Stimulated activated CD4-positive, alpha-beta T cell treated with anti-CD3 and anti-CD28 coated beads, Interleukin-2, amount 100 ng/mL, for 24 hours (primary cell): ENCODE measurements at regions not wholly inside any gene's neighbourhood (a gene's known extent, or its start where the extent isn't known, plus 50 kb on each side); places are given as distances from the start of the nearest gene placed in this dataset.

ENCODE experiments used
- DNase-seq, 2 donors: peaks; one replicate each; pipeline ENCODE4 v3.0.0-alpha.2; 2020

- DNase-seq = no peak
These were observed 408.0 kb downstream of the TBL1XR1 start for GRCh38 chr3:176789281-176789705.

GRCh38 chr3:176787506-176787905 is 409.8 kb downstream of the TBL1XR1 start:
- no peak for DNase-seq

- no peak for DNase-seq
These were observed 412.1 kb downstream of the TBL1XR1 start for GRCh38 chr3:176785171-176785570.

- no peak for DNase-seq
These were observed 416.5 kb downstream of the TBL1XR1 start for GRCh38 chr3:176780766-176781165.

GRCh38 chr3:176776622-176777175 is 420.6 kb downstream of the TBL1XR1 start:
- DNase-seq = no peak

- no peak for DNase-seq
These were observed 427.6 kb downstream of the TBL1XR1 start for GRCh38 chr3:176769547-176770190.

GRCh38 chr3:176767385-176767784 is 429.9 kb downstream of the TBL1XR1 start:
- DNase-seq = no peak

- no peak for DNase-seq
These were observed 430.4 kb downstream of the TBL1XR1 start for GRCh38 chr3:176766862-176767261.

GRCh38 chr3:176765382-176765900 is 431.8 kb downstream of the TBL1XR1 start:
- no peak for DNase-seq

GRCh38 chr3:176759815-176760506 is 437.3 kb downstream of the TBL1XR1 start:
- DNase-seq = no peak

GRCh38 chr3:176757429-176757828 is 439.9 kb downstream of the TBL1XR1 start:
- no peak for DNase-seq

- DNase-seq = no peak
These were observed 441.3 kb downstream of the TBL1XR1 start for GRCh38 chr3:176755977-176756376.

- no peak for DNase-seq
These were observed 441.7 kb downstream of the TBL1XR1 start for GRCh38 chr3:176755552-176755951.

GRCh38 chr3:176741664-176742047 is 455.6 kb downstream of the TBL1XR1 start:
- no peak for DNase-seq

- no peak for DNase-seq
These were observed 456.2 kb downstream of the TBL1XR1 start for GRCh38 chr3:176740906-176741663.

GRCh38 chr3:176739159-176739558 is 458.1 kb downstream of the TBL1XR1 start:
- DNase-seq = no peak

- DNase-seq = no peak
These were observed 459.7 kb downstream of the TBL1XR1 start for GRCh38 chr3:176737480-176738110.

GRCh38 chr3:176734146-176734545 is 463.1 kb downstream of the TBL1XR1 start:
- DNase-seq = no peak

- no peak for DNase-seq
These were observed 472.9 kb downstream of the TBL1XR1 start for GRCh38 chr3:176724394-176724759.

- no peak for DNase-seq
These were observed 473.4 kb downstream of the TBL1XR1 start for GRCh38 chr3:176723758-176724393.

GRCh38 chr3:176714034-176714433 is 483.2 kb downstream of the TBL1XR1 start:
- DNase-seq = no peak

- DNase-seq = no peak
These were observed 485.1 kb downstream of the TBL1XR1 start for GRCh38 chr3:176712191-176712590.
